Gastroesophageal sphincter (tissue), 4 donors: ENCODE measurements at regions not wholly inside any gene's neighbourhood (a gene's known extent, or its start where the extent isn't known, plus 50 kb on each side); places are given as distances from the start of the nearest gene placed in this dataset.
"Not testable (repeated sequence)": the region's sequence is repeated elsewhere in the genome, so short reads cannot be mapped to it uniquely, and the experiment has no call there.

Experiments
- ATAC-seq: fragments of 150-250 bp; one replicate; pipeline ENCODE4 v1.9.1; 2016; ENCODE audit warnings: mild to moderate bottlenecking, moderate library complexity
- H3K27ac ChIP-seq, 4 donors: fragments of 200-600 bp; sonication (generic) in 3 of 4; 1 replicate in 3 of 4; 2 replicates in 1 of 4; pipeline ENCODE4 v1.5.1; 2016 to 2019
- H3K27me3 ChIP-seq: fragments of 200-600 bp; sonication (generic); one replicate; pipeline ENCODE4 v1.5.1; 2019
- H3K36me3 ChIP-seq, 2 donors: fragments of 200-600 bp; sonication (generic); one replicate each; pipeline ENCODE4 v1.5.1; 2019; ENCODE audit warnings: control low read depth in 1 of 2
- H3K4me1 ChIP-seq, 3 donors: fragments of 200-600 bp; sonication (generic); 1 replicate in 2 of 3; 2 replicates in 1 of 3; pipeline ENCODE4 v1.5.1; 2016 to 2019; ENCODE audit warnings: control low read depth in 2 of 3
- H3K4me3 ChIP-seq, 2 donors: fragments of 200-600 bp; sonication (generic); one replicate each; pipeline ENCODE4 v1.5.1; 2019; ENCODE audit warnings: mild to moderate bottlenecking in 1 of 2, moderate library complexity in 1 of 2
- H3K9me3 ChIP-seq, 3 donors: fragments of 200-600 bp; sonication (generic); one replicate each; pipeline ENCODE4 v1.5.1; 2017 to 2019; ENCODE audit warnings: control low read depth in 2 of 3
- CTCF ChIP-seq, 4 experiments: fragments of 200-600 bp in 2 of 4; fragments of 450-650 bp in 2 of 4; sonication (generic) in 1 of 4; IDR thresholded peaks; one replicate each; pipeline ENCODE4 v1.5.1; 2017 to 2019; ENCODE audit warnings: antibody characterized with exemption in 4 of 4, mild to moderate bottlenecking in 2 of 4, moderate library complexity in 2 of 4
- EP300 ChIP-seq: sonication (generic); formaldehyde crosslinking; IDR thresholded peaks from one replicate; pipeline ENCODE4 v1.6.1; 2017; ENCODE audit warnings: antibody characterized with exemption, mild to moderate bottlenecking
- POLR2A ChIP-seq, 2 donors: fragments of 450-650 bp; IDR thresholded peaks; one replicate each; pipeline ENCODE4 v1.6.1; 2017; ENCODE audit warnings: antibody characterized with exemption in 2 of 2, mild to moderate bottlenecking in 2 of 2, moderate library complexity in 1 of 2
- POLR2AphosphoS5 ChIP-seq: sonication (generic); formaldehyde crosslinking; IDR thresholded peaks from one replicate; pipeline ENCODE4 v1.6.1; 2017; ENCODE audit warnings: antibody characterized with exemption
- WGBS, 2 donors: methylation state at CpG; one replicate each; pipeline ENCODE4 v1.1.5; 2018; ENCODE audit warnings: low coverage in 1 of 2; 5-methylcytosine and 5-hydroxymethylcytosine counted together

DNA sequence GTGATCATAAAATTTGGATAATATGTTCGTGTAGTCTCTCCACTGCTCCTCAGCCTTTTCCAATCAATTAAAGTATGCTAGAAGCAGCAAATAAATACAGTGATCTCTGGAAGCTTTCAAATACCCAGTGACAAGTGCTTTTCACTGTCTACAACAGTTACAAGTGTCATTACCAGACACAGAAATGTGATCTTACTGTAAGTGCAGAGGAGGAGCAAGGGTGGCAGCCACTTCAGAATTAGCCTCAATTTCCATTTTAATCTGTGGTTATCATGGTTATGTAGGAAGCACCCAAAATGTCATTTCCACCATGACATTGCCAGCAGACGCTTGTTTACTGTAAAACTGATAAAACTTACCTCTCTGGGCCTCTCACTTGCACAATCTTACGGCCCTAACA, 133.9 kb upstream of the ADAMTS3 start:
- H3K27ac ChIP-seq = no peak overlapping the region
- H3K4me1 ChIP-seq = peaks cover 0 to 5% (median 0%) of the 10 kb centered on the region in 3 donors
- H3K9me3 ChIP-seq = no peaks in the 10 kb centered on the region
- TF ChIP-seq CTCF (IDR thresholded peaks at IDR 0.05) = no peak
- no peak for TF ChIP-seq EP300
- TF ChIP-seq POLR2AphosphoS5 = no peak
- TF ChIP-seq POLR2A (IDR thresholded peaks at IDR 0.05) = no peak
- ATAC-seq = no peak
- H3K27me3 ChIP-seq = no peaks in the 10 kb centered on the region
- no peak overlapping the region for H3K4me3 ChIP-seq
- no peaks in the 10 kb centered on the region for H3K36me3 ChIP-seq
- WGBS, 2 donors = 72 to 92% methylated on average over 3 of the region's 3 CpGs

DNA sequence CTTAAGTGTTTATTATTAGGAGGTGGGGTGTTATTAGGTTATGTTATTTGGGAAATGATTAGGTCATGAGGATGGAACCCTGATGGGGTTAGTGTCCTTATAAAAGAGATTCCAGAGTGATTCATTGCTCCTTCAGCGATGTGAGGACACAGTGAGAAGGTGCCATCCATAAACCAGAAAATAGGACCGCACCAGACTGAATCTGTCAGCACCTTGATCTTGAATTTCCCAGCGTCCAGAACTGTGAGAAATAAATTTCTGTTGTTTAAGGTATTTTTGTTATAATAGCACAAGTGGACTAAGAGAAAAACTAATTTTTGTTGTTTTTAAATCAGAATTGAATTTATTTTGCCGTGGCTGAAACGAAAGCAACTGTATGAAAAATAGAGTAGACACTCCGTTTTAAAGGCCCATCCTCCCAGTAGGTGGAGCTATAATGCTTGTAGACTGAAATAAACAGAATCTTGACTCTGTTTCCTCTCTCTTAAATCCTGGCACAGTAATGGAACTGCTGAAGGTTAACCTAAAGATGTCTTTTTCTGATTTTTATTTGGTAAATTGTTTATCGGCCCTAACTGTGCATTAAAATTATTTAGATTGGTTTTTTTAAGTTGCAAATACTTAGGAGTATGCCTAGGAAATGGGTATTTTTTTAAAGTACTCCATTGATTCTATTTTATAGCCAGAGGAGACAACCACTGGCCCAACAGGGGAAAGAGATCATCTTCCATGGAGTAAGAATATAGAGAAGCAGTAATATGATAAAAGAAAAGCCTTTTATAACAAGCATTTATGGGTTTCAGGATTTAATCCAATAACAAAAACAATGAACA, 133.2 kb upstream of the ADAMTS3 start:
- Histone ChIP-seq H3K27ac (no peak overlapping the region), H3K4me3 (peak overlapping the region; percentile 32 to 36), H3K4me1 (peaks cover 0 to 9% (median 0%) of the 10 kb centered on the region in 3 donors), H3K27me3 (no peaks in the 10 kb centered on the region), H3K36me3 (no peaks in the 10 kb centered on the region), H3K9me3 (no peaks in the 10 kb centered on the region)
- no peak for TF ChIP-seq POLR2A (IDR thresholded peaks at IDR 0.05)
- TF ChIP-seq CTCF (IDR thresholded peaks at IDR 0.05) = peak in 3 of 4 experiments; percentile 26 to 69 (median 46)
- WGBS, 2 donors = 19 to 30% methylated on average over 7 of the region's 7 CpGs
- ATAC-seq = peak; percentile 36

- Histone ChIP-seq H3K27ac (no peak overlapping the region), H3K4me1 (no peaks in the 10 kb centered on the region), H3K9me3 (peaks cover 0 to 15% (median 0%) of the 10 kb centered on the region in 3 donors), H3K27me3 (no peaks in the 10 kb centered on the region), H3K4me3 (no peak overlapping the region), H3K36me3 (no peaks in the 10 kb centered on the region)
- TF ChIP-seq POLR2A (IDR thresholded peaks at IDR 0.05) = no peak
- no peak for TF ChIP-seq EP300
- no peak for TF ChIP-seq POLR2AphosphoS5
- no peak for TF ChIP-seq CTCF (IDR thresholded peaks at IDR 0.05)
- 7% methylated on average over 1 of the region's 1 CpG; no CpG with 5 or more reads in 1 of the 2 donors for WGBS, 2 donors
- ATAC-seq = no peak
These were observed 121.8 kb upstream of the ADAMTS3 start for GRCh38 chr4:72690771-72691170.

DNA sequence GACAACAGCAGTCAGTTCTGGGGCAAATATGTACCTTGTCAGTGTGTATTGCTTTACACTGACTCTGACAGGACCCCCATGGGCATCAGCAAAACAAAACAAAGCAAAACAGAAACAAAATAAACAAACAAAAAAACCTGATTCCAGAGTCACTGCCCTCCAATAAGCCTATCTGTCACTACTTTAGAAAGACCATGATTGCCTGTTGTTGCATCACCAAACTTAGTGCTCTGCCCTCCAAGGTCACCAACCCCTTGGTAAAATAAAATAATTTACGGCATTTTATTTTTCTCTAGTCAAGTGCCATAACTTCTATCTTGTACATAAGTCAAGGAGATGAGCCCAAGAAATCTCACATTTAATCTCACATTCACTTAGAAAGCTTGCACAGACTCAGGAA, 120.9 kb upstream of the ADAMTS3 start:
- ATAC-seq = no peak
- no peak overlapping the region for H3K4me3 ChIP-seq
- H3K27ac ChIP-seq = no peak overlapping the region
- H3K9me3 ChIP-seq = peaks cover 0 to 21% (median 0%) of the 10 kb centered on the region in 3 donors
- H3K36me3 ChIP-seq = no peaks in the 10 kb centered on the region
- H3K4me1 ChIP-seq = no peaks in the 10 kb centered on the region
- WGBS, 2 donors = 65 to 85% methylated on average over 1 of the region's 1 CpG
- TF ChIP-seq CTCF (IDR thresholded peaks at IDR 0.05) = no peak
- no peak for TF ChIP-seq POLR2AphosphoS5
- H3K27me3 ChIP-seq = no peaks in the 10 kb centered on the region

DNA sequence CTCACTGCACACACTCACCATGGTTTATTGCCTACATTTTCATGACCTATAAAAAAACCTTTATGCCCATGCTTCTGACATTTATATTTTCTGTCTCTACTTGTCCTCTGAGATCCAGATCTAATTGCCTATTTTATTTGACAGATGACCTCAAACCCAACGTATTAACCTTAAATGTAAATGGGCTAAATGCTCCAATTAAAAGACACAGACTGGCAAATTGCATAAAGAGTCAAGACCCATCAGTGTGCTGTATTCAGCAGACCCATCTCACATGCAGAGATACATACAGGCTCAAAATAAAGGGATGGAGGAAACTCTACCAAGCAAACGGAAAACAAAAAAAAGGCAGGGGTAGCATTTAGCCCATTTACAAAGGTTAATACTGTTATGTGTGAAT, 117.4 kb upstream of the ADAMTS3 start:
- not testable (repeated sequence) for H3K36me3 ChIP-seq, H3K27ac ChIP-seq, H3K4me1 ChIP-seq, H3K27me3 ChIP-seq, H3K4me3 ChIP-seq, ATAC-seq
- WGBS, 2 donors = 79 to 92% methylated on average over 2 of the region's 2 CpGs
- peaks cover 0 to 33% (median 0%) of the 10 kb centered on the region in 3 donors for H3K9me3 ChIP-seq
